Smooth muscle cell (in vitro differentiated cells): ENCODE measurements at regions not wholly inside any gene's neighbourhood (a gene's known extent, or its start where the extent isn't known, plus 50 kb on each side); places are given as distances from the start of the nearest gene placed in this dataset.
"Not testable (repeated sequence)": the region's sequence is repeated elsewhere in the genome, so short reads cannot be mapped to it uniquely, and the experiment has no call there.

ENCODE experiments used
- DNase-seq: peaks from one replicate; lab custom pipeline; 2025; ENCODE audit not compliant: unreplicated experiment; lab: John Stamatoyannopoulos, UW
- H2AFZ ChIP-seq: fragments of 200-600 bp; sonication (generic); 2 replicates; pipeline ENCODE4 v1.6.0; 2016; ENCODE audit warnings: antibody characterized with exemption, low read depth, mild to moderate bottlenecking
- H3F3A ChIP-seq: fragments of 200-600 bp; sonication (generic); 2 replicates; pipeline ENCODE4 v1.6.0; 2017; ENCODE audit warnings: antibody characterized with exemption, low read depth
- H3K27ac ChIP-seq: fragments of 200-600 bp; sonication (generic); 2 replicates; pipeline ENCODE4 v1.5.1; 2016; ENCODE audit warnings: low read depth, mild to moderate bottlenecking
- H3K27me3 ChIP-seq: fragments of 200-600 bp; sonication (generic); 2 replicates; pipeline ENCODE4 v1.6.1; 2016; ENCODE audit warnings: low read depth, mild to moderate bottlenecking
- H3K36me3 ChIP-seq: fragments of 200-600 bp; sonication (generic); 2 replicates; pipeline ENCODE4 v1.5.1; 2016; ENCODE audit warnings: low read depth
- H3K4me1 ChIP-seq: fragments of 200-600 bp; sonication (generic); 2 replicates; pipeline ENCODE4 v1.5.1; 2016; ENCODE audit warnings: low read depth
- H3K4me2 ChIP-seq: fragments of 200-600 bp; sonication (generic); 2 replicates; pipeline ENCODE4 v1.6.0; 2016; ENCODE audit warnings: mild to moderate bottlenecking
- H3K4me3 ChIP-seq: fragments of 200-600 bp; sonication (generic); 2 replicates; pipeline ENCODE4 v1.5.1; 2016; ENCODE audit warnings: mild to moderate bottlenecking
- H3K79me2 ChIP-seq: fragments of 200-600 bp; sonication (generic); 2 replicates; pipeline ENCODE4 v1.6.0; 2016; ENCODE audit warnings: low read depth, mild to moderate bottlenecking
- H3K9ac ChIP-seq: fragments of 200-600 bp; sonication (generic); 2 replicates; pipeline ENCODE4 v1.6.0; 2016; ENCODE audit warnings: low read depth
- H3K9me3 ChIP-seq: fragments of 200-600 bp; sonication (generic); replicated peaks from 2 replicates; pipeline ENCODE4 v1.5.1; 2016; ENCODE audit warnings: low read depth
- H4K20me1 ChIP-seq: fragments of 200-600 bp; sonication (generic); 2 replicates; pipeline ENCODE4 v1.6.0; 2016; ENCODE audit warnings: low read depth
- CTCF ChIP-seq: fragments of 200-600 bp; sonication (generic); IDR thresholded peaks from 2 replicates; pipeline ENCODE4 v1.5.1; 2017; ENCODE audit warnings: borderline replicate concordance, mild to moderate bottlenecking, antibody characterized with exemption; ENCODE audit not compliant: insufficient read depth, poor library complexity, severe bottlenecking
- WGBS: methylation state at CpG from one replicate; pipeline ENCODE4 v1.1.7; 2016; ENCODE audit warnings: low lambda C conversion rate; 5-methylcytosine and 5-hydroxymethylcytosine counted together

DNA sequence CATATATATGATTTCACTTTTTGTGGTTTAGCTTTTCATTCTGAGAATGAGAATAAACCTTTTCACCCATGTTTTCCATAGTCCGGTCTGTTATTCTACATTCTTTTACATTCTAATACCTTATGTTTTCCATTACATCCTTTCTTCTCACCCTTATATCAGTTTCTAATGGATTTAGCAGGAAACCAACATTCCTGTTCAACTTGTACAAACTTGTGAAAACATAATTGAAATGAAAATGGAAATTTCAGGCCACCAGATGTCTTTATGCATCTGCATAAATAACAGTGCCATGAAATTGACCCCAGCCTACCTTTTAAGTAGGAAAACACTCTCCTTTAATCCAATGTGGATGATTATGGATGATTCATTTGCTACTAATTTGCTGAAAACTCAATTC is 494.8 kb upstream of the ZFP42 start:
- H3K4me2 ChIP-seq, result no peak overlapping the region
- H3K9ac ChIP-seq, result no peak overlapping the region
- no peaks in the 10 kb centered on the region for H3F3A ChIP-seq
- H3K9me3 ChIP-seq, result no peaks in the 10 kb centered on the region
- H3K4me1 ChIP-seq, result no peaks in the 10 kb centered on the region
- WGBS, result 94% methylated on average over 1 of the region's 1 CpG
- H3K27ac ChIP-seq, result no peak overlapping the region
- DNase-seq, result no peak
- H3K36me3 ChIP-seq, result no peaks in the 10 kb centered on the region
- TF ChIP-seq CTCF, result no peak
- no peak overlapping the region for H3K4me3 ChIP-seq
- no peak overlapping the region for H2AFZ ChIP-seq
- no peaks in the 10 kb centered on the region for H3K27me3 ChIP-seq
- H4K20me1 ChIP-seq, result no peaks in the 10 kb centered on the region
- H3K79me2 ChIP-seq, result peaks cover 24% of the 10 kb centered on the region

DNA sequence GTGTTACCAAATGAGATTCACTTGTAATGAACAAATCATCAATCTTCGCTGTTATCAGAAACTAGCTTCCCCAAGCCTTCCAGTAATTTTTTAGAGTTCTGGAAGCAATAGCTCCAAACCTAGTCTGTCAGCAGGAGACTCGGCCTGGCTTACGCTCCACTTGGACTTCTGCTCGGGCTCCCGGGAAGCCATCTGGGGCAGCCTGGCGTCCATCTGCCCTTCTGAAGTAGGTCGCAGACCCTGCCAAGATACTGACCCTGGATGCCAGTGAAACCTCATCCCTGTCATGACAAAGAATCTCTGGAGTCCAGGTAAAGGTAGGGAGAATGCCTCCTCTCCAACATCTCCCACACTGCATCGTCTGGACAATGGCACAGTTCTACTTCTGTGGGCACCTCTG is 493.8 kb upstream of the ZFP42 start:
- H3K4me1 ChIP-seq, result no peaks in the 10 kb centered on the region
- no peaks in the 10 kb centered on the region for H3K9me3 ChIP-seq
- no peak overlapping the region for H3K4me3 ChIP-seq
- TF ChIP-seq CTCF, result no peak
- H3K9ac ChIP-seq, result no peak overlapping the region
- no peak overlapping the region for H3K27ac ChIP-seq
- H3F3A ChIP-seq, result no peaks in the 10 kb centered on the region
- no peak for DNase-seq
- no peaks in the 10 kb centered on the region for H4K20me1 ChIP-seq
- peak overlapping the region; percentile 26 for H2AFZ ChIP-seq
- peaks cover 24% of the 10 kb centered on the region for H3K79me2 ChIP-seq
- no peaks in the 10 kb centered on the region for H3K36me3 ChIP-seq
- 87% methylated on average over 8 of the region's 8 CpGs for WGBS
- H3K4me2 ChIP-seq, result peak overlapping the region; percentile 58
- no peaks in the 10 kb centered on the region for H3K27me3 ChIP-seq

DNA sequence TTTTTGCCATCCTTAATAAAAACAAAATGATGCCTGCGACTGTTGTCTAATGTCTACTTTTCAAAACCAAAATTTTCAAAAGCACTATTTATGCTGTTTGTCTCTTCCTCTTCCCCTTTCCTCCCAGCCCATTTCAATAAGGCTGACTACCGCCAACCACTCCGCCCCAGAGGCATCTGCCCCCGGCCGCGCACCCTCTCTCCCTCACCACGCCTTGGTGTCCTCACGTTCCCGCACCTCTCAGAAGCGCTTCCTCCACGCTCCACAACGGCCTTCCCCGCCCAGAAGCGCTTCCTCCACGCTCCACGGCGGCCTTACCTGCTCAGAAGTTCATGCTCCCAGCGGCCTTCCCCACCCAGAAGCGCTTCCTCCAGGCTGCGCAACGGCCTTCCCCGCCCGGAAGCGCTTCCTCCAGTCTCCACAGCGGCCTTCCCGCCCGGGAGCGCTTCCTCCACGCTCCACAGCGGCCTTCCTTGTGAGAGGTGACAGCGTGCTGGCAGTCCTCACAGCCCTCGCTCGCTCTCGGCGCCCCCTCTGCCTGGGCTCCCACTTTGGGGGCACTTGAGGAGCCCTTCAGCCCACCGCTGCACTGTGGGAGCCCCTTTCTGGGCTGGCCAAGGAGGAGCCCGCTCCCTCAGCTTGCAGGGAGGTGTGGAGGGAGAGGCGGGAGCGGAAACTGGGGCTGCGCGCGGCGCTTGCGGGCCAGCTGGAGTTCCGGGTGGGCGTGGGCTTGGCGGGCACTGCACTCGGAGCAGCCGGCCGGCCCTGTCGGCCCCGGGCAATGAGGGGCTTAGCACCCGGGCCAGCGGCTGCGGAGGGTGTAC is 490.4 kb upstream of the ZFP42 start:
- WGBS, result 49% methylated on average over 51 of the region's 55 CpGs
- no peak for TF ChIP-seq CTCF
- Histone ChIP-seq H3K9ac (no peak overlapping the region), H3K4me2 (peak overlapping the region; percentile 89), H3K79me2 (peaks cover 24% of the 10 kb centered on the region), H3K9me3 (no peaks in the 10 kb centered on the region), H4K20me1 (no peaks in the 10 kb centered on the region), H3F3A (no peaks in the 10 kb centered on the region), H3K4me1 (no peaks in the 10 kb centered on the region), H3K4me3 (peak overlapping the region; percentile 69), H3K27ac (no peak overlapping the region), H3K36me3 (no peaks in the 10 kb centered on the region), H3K27me3 (no peaks in the 10 kb centered on the region), H2AFZ (peak overlapping the region; percentile 75)
- peak; percentile 2 for DNase-seq

DNA sequence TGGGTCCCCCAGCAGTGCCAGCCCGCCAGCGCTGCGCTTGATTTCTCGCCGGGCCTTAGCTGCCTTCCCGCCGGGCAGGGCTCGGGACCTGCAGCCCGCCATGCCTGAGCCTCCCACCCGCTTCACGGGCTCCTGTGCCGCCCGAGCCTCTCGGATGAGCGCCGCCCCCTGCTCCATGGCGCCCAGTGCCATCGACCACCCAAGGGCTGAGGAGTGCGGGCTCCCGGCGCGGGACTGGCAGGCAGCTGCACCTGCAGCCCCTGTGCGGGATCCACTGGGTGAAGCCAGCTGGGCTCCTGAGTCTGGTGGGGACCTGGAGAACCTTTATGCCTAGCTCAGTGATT is 489.8 kb upstream of the ZFP42 start:
- not testable (repeated sequence) for H3K9ac ChIP-seq, H3K36me3 ChIP-seq, H2AFZ ChIP-seq, H3K27me3 ChIP-seq, H3K27ac ChIP-seq, H3K9me3 ChIP-seq, H4K20me1 ChIP-seq, H3K4me1 ChIP-seq, DNase-seq, H3F3A ChIP-seq
- H3K79me2 ChIP-seq, result peaks cover 24% of the 10 kb centered on the region
- 80% methylated on average over 18 of the region's 23 CpGs for WGBS
- peak overlapping the region; percentile 69 for H3K4me3 ChIP-seq
- H3K4me2 ChIP-seq, result peak overlapping the region; percentile 74
